Left ventricle myocardium inferior (tissue), 1 donor: ENCODE measurements at regions not wholly inside any gene's neighbourhood (a gene's known extent, or its start where the extent isn't known, plus 50 kb on each side); places are given as distances from the start of the nearest gene placed in this dataset.

Source experiments
- DNase-seq: peaks from one replicate; pipeline ENCODE4 v3.0.0-alpha.2; 2020
- H3K27ac ChIP-seq: fragments of 200-600 bp; replicated peaks from 2 replicates; pipeline ENCODE4 v1.8.0; 2021
- H3K27me3 ChIP-seq: fragments of 200-600 bp; 2 replicates; pipeline ENCODE4 v1.8.0; 2021; ENCODE audit warnings: low read depth
- H3K36me3 ChIP-seq: fragments of 200-600 bp; 2 replicates; pipeline ENCODE4 v1.8.0; 2021
- H3K4me1 ChIP-seq: fragments of 200-600 bp; 2 replicates; pipeline ENCODE4 v1.8.0; 2021
- H3K4me3 ChIP-seq: fragments of 200-600 bp; 2 replicates; pipeline ENCODE4 v1.8.0; 2021; ENCODE audit warnings: mild to moderate bottlenecking, moderate library complexity
- H3K9me3 ChIP-seq: fragments of 200-600 bp; replicated peaks from 2 replicates; pipeline ENCODE4 v1.8.0; 2021
- CTCF ChIP-seq: fragments of 200-600 bp; IDR thresholded peaks from 2 replicates; pipeline ENCODE4 v1.8.0; 2021; ENCODE audit warnings: antibody characterized with exemption, mild to moderate bottlenecking, borderline replicate concordance
- intact Hi-C: fragments of 100-400 bp; cut with micrococcal nuclease; formaldehyde crosslinking; loops from one replicate; pipeline ENCODE4 v1.11.0; 2022
- donor health status: DM: no; HTN: yes; CAD: no; lungs with severe emphysema.

- no peak for DNase-seq
- H3K27me3 ChIP-seq, result no peaks in the 10 kb centered on the region
- H3K4me3 ChIP-seq, result no peak overlapping the region
- intact Hi-C loops, result no loop called here
- H3K36me3 ChIP-seq, result peaks cover 9% of the 10 kb centered on the region
- TF ChIP-seq CTCF, result no peak
- H3K4me1 ChIP-seq, result peaks cover 97% of the 10 kb centered on the region
- no peaks in the 10 kb centered on the region for H3K9me3 ChIP-seq
- peak overlapping the region; percentile 43 for H3K27ac ChIP-seq
These were observed 255.2 kb upstream of the KLF14 start for GRCh38 chr7:130989101-130989795.

GRCh38 chr7:130990178-130990832 is 256.3 kb upstream of the KLF14 start:
- peak overlapping the region; percentile 43 for H3K27ac ChIP-seq
- H3K4me3 ChIP-seq, result no peak overlapping the region
- H3K4me1 ChIP-seq, result peaks cover 98% of the 10 kb centered on the region
- no peaks in the 10 kb centered on the region for H3K9me3 ChIP-seq
- intact Hi-C loops, result no loop called here
- no peak for DNase-seq
- no peak for TF ChIP-seq CTCF
- H3K36me3 ChIP-seq, result peaks cover 9% of the 10 kb centered on the region
- H3K27me3 ChIP-seq, result no peaks in the 10 kb centered on the region

GRCh38 chr7:130993671-130994365 is 259.8 kb upstream of the KLF14 start:
- peak overlapping the region; percentile 85 for H3K27ac ChIP-seq
- H3K4me3 ChIP-seq, result peak overlapping the region; percentile 20
- no peaks in the 10 kb centered on the region for H3K27me3 ChIP-seq

GRCh38 chr7:130994378-130995115 is 260.5 kb upstream of the KLF14 start:
- peak; percentile 54 for DNase-seq
- Histone ChIP-seq H3K4me3 (peak overlapping the region; percentile 20), H3K27me3 (no peaks in the 10 kb centered on the region), H3K36me3 (peaks cover 6% of the 10 kb centered on the region), H3K4me1 (peaks cover 97% of the 10 kb centered on the region), H3K9me3 (no peaks in the 10 kb centered on the region), H3K27ac (peak overlapping the region; percentile 85)
- intact Hi-C loops, result no loop called here
- no peak for TF ChIP-seq CTCF

More at GRCh38 chr7:130993671-130994365, 259.8 kb upstream of the KLF14 start:
- no peak for DNase-seq
- peaks cover 97% of the 10 kb centered on the region for H3K4me1 ChIP-seq
- TF ChIP-seq CTCF, result no peak
- intact Hi-C loops, result no loop called here
- peaks cover 6% of the 10 kb centered on the region for H3K36me3 ChIP-seq
- H3K9me3 ChIP-seq, result no peaks in the 10 kb centered on the region
